ENCODE measurements at regions not wholly inside any gene's neighbourhood (a gene's known extent, or its start where the extent isn't known, plus 50 kb on each side); places are given as distances from the start of the nearest gene placed in this dataset.

DNA sequence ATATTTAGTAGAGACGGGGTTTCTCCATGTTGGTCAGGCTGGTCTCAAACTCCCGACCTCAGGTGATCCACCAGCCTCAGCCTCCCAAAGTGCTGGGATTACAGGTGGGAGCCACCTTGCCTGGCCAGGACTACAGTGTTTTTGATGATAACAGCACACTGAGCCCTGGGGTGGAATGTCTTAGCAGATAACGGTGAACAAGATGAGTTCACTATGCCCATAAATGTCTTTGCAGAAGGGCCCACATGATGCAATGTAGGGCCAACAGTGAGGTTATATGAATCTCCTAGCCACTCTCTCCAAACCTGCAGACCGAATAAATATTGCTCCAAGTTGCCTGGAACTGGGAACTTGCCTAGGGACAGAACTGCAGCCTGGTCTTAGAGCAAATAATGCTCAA is 235.1 kb downstream of the COG6 start:
- TF ChIP-seq, protein P1, sequence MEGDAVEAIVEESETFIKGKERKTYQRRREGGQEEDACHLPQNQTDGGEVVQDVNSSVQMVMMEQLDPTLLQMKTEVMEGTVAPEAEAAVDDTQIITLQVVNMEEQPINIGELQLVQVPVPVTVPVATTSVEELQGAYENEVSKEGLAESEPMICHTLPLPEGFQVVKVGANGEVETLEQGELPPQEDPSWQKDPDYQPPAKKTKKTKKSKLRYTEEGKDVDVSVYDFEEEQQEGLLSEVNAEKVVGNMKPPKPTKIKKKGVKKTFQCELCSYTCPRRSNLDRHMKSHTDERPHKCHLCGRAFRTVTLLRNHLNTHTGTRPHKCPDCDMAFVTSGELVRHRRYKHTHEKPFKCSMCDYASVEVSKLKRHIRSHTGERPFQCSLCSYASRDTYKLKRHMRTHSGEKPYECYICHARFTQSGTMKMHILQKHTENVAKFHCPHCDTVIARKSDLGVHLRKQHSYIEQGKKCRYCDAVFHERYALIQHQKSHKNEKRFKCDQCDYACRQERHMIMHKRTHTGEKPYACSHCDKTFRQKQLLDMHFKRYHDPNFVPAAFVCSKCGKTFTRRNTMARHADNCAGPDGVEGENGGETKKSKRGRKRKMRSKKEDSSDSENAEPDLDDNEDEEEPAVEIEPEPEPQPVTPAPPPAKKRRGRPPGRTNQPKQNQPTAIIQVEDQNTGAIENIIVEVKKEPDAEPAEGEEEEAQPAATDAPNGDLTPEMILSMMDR (conservative IDR thresholded peaks at IDR 0.05; ENCODE audit: low read length), result no peak
- TF ChIP-seq EZH2phosphoT487 (IDR thresholded peaks at IDR 0.05; ENCODE audit: borderline replicate concordance, low read depth, low read length), result no peak
